Loucy (cell line): ENCODE measurements at regions not wholly inside any gene's neighbourhood (a gene's known extent, or its start where the extent isn't known, plus 50 kb on each side); places are given as distances from the start of the nearest gene placed in this dataset.

Source experiments
- H2AFZ ChIP-seq: fragments of 200-600 bp; sonication (generic); 2 replicates; pipeline ENCODE4 v1.6.0; 2016; ENCODE audit warnings: antibody characterized with exemption, mild to moderate bottlenecking, low read length, moderate library complexity
- H3F3A ChIP-seq: fragments of 200-600 bp; 2 replicates; pipeline ENCODE4 v1.6.0; 2016; ENCODE audit warnings: antibody characterized with exemption, low read depth, mild to moderate bottlenecking
- H3K27me3 ChIP-seq: fragments of 200-600 bp; sonication (generic); 2 replicates; pipeline ENCODE4 v1.6.1; 2014; ENCODE audit warnings: low read length, mild to moderate bottlenecking; ENCODE audit not compliant: insufficient read depth, poor library complexity, severe bottlenecking
- H3K36me3 ChIP-seq: fragments of 200-600 bp; sonication (generic); 2 replicates; pipeline ENCODE4 v1.6.1; 2016; ENCODE audit warnings: low read length; ENCODE audit not compliant: insufficient read depth
- H3K4me1 ChIP-seq: fragments of 200-600 bp; sonication (generic); 2 replicates; pipeline ENCODE4 v1.5.1; 2014; ENCODE audit warnings: low read length, mild to moderate bottlenecking; ENCODE audit not compliant: insufficient read depth, poor library complexity, severe bottlenecking
- H3K4me2 ChIP-seq: fragments of 200-600 bp; sonication (generic); 2 replicates; pipeline ENCODE4 v1.6.0; 2014; ENCODE audit warnings: antibody characterized with exemption, low read length, low read depth, mild to moderate bottlenecking; ENCODE audit not compliant: poor library complexity, severe bottlenecking
- H3K4me3 ChIP-seq: fragments of 200-600 bp; sonication (generic); 2 replicates; pipeline ENCODE4 v1.5.1; 2014; ENCODE audit warnings: low read length, mild to moderate bottlenecking, mixed read lengths; ENCODE audit not compliant: poor library complexity, severe bottlenecking
- H3K79me2 ChIP-seq: fragments of 200-600 bp; sonication (generic); 2 replicates; pipeline ENCODE4 v1.6.1; 2014; ENCODE audit warnings: low read length; ENCODE audit not compliant: insufficient read depth
- H3K9ac ChIP-seq: fragments of 200-600 bp; sonication (generic); 2 replicates; pipeline ENCODE4 v1.6.0; 2014; ENCODE audit warnings: mild to moderate bottlenecking, low read depth, low read length, moderate library complexity; ENCODE audit not compliant: poor library complexity, severe bottlenecking
- H3K9me2 ChIP-seq: fragments of 200-600 bp; sonication (generic); replicated peaks from 2 replicates; pipeline ENCODE4 v1.6.1; 2016; ENCODE audit warnings: low read depth, low read length, mixed read lengths
- H3K9me3 ChIP-seq: fragments of 200-600 bp; sonication (generic); 2 replicates; pipeline ENCODE4 v1.6.1; 2014; ENCODE audit warnings: mild to moderate bottlenecking, antibody characterized with exemption, low read length, low read depth; ENCODE audit not compliant: insufficient read depth
- H4K20me1 ChIP-seq: fragments of 200-600 bp; sonication (generic); 2 replicates; pipeline ENCODE4 v1.6.0; 2014; ENCODE audit warnings: antibody characterized with exemption, low read length, mild to moderate bottlenecking; ENCODE audit not compliant: insufficient read depth, poor library complexity, severe bottlenecking
- EZH2phosphoT487 ChIP-seq: fragments of 200-600 bp; IDR thresholded peaks from 2 replicates; pipeline ENCODE4 v1.6.1; 2018; ENCODE audit warnings: antibody characterized with exemption, mild to moderate bottlenecking, moderate library complexity, borderline replicate concordance
- TF ChIP-seq, protein P1 (sequence below): fragments of 200-600 bp; sonication (generic); conservative IDR thresholded peaks from 2 replicates; pipeline ENCODE4 v1.5.1; 2014; ENCODE audit warnings: mild to moderate bottlenecking, antibody characterized with exemption, low read length

DNA sequence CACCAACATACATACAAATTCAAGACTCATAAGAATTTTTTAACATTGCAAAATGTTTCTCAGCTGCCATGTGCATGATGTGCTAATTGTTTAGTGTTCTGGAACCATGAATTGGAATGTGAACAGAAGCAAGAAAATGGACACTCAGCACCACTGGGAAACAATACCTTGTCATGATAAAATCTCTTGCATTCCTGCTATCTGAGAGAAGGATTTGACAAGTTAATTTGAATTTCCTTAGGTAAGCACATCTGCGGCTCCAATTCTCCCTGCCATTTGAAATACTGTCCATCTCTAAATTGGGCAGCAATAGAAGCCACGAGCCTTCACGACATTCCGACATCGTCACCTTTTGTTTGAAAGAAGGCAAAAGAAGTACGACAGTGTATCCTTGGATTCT is 1104.6 kb upstream of the MAP3K7 start:
- H3K36me3 ChIP-seq = no peaks in the 10 kb centered on the region
- H3K9me2 ChIP-seq = no peaks in the 10 kb centered on the region
- H3K4me2 ChIP-seq = no peak overlapping the region
- no peaks in the 10 kb centered on the region for H4K20me1 ChIP-seq
- no peaks in the 10 kb centered on the region for H3K27me3 ChIP-seq
- no peak overlapping the region for H2AFZ ChIP-seq
- no peaks in the 10 kb centered on the region for H3F3A ChIP-seq
- no peaks in the 10 kb centered on the region for H3K79me2 ChIP-seq
- H3K4me1 ChIP-seq = no peaks in the 10 kb centered on the region
- no peak for TF ChIP-seq EZH2phosphoT487
- TF ChIP-seq, protein P1, sequence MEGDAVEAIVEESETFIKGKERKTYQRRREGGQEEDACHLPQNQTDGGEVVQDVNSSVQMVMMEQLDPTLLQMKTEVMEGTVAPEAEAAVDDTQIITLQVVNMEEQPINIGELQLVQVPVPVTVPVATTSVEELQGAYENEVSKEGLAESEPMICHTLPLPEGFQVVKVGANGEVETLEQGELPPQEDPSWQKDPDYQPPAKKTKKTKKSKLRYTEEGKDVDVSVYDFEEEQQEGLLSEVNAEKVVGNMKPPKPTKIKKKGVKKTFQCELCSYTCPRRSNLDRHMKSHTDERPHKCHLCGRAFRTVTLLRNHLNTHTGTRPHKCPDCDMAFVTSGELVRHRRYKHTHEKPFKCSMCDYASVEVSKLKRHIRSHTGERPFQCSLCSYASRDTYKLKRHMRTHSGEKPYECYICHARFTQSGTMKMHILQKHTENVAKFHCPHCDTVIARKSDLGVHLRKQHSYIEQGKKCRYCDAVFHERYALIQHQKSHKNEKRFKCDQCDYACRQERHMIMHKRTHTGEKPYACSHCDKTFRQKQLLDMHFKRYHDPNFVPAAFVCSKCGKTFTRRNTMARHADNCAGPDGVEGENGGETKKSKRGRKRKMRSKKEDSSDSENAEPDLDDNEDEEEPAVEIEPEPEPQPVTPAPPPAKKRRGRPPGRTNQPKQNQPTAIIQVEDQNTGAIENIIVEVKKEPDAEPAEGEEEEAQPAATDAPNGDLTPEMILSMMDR = no peak
- no peak overlapping the region for H3K9ac ChIP-seq
- H3K9me3 ChIP-seq = no peaks in the 10 kb centered on the region
- H3K4me3 ChIP-seq = no peak overlapping the region

- Histone ChIP-seq H3K4me1 (no peaks in the 10 kb centered on the region), H3K4me2 (no peak overlapping the region), H4K20me1 (no peaks in the 10 kb centered on the region), H3K9ac (no peak overlapping the region), H3K79me2 (no peaks in the 10 kb centered on the region), H3K36me3 (no peaks in the 10 kb centered on the region), H3K9me3 (no peaks in the 10 kb centered on the region), H2AFZ (no peak overlapping the region), H3K27me3 (no peaks in the 10 kb centered on the region), H3K9me2 (no peaks in the 10 kb centered on the region), H3F3A (no peaks in the 10 kb centered on the region), H3K4me3 (no peak overlapping the region)
- TF ChIP-seq EZH2phosphoT487 = no peak
Measured at GRCh38 chr6:91683240-91683639, 1096.4 kb upstream of the MAP3K7 start.

DNA sequence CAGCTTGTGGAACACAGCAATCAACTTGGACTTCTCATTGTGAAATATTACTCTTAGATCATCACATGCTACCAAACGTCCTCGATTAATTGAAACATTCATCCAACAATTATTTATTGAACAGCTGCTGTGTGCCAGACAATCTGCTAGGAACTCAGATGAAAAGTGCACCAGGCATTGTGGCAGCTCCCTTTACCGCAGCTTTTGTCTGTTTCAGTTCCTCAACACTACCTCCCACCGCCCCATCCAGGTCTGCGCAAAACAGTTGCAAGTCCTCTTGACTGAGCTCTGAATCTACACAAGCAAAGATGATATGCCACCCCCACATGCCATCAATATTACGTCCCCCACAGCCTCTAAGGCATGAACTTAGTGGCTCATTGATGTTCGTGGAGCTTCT is 1094.4 kb upstream of the MAP3K7 start:
- Histone ChIP-seq H3F3A (no peaks in the 10 kb centered on the region), H3K4me3 (no peak overlapping the region), H2AFZ (no peak overlapping the region), H3K79me2 (no peaks in the 10 kb centered on the region), H3K4me1 (no peaks in the 10 kb centered on the region), H3K9me2 (no peaks in the 10 kb centered on the region), H3K27me3 (no peaks in the 10 kb centered on the region), H4K20me1 (no peaks in the 10 kb centered on the region), H3K9ac (no peak overlapping the region), H3K9me3 (no peaks in the 10 kb centered on the region), H3K36me3 (no peaks in the 10 kb centered on the region), H3K4me2 (no peak overlapping the region)
- TF ChIP-seq EZH2phosphoT487 = no peak
- TF ChIP-seq, protein P1 = no peak

DNA sequence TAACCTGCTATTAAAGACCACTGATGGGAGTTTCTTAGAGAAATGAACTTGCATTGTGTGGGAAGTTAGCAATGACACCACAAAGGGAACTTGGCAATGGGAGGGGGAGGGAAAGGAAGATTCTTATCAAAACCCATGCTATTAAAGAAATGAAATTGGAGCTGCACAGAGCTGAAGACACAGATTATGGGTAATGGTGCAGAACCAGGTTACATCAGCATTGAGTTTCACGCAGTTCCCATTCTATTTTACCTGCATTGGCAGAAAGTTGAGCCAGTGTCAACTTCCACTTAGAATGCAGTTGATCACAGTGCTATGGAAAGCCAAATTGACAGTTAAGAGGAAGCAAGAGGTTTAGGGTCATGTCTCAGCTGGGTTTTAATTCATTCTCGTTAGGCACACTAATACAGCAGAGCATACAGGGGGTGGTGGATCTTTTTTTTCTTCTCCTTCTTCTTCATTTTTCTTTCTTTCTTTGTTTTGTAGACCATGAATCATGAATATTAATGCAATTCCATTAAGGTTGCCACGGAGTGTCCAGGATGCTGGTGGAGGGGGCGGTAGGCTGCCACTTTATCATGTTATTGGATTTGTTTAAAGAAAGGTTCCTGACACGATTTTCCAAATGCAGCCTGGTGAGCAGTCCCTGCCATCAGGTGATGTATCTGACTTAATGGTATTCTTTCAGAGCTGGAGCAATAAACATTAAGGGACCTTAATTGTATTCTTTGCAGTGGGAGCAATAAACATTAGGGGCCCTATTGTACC is 1092.0 kb upstream of the MAP3K7 start:
- TF ChIP-seq, protein P1 = no peak
- TF ChIP-seq EZH2phosphoT487 = no peak
- H3K9me2 ChIP-seq = no peaks in the 10 kb centered on the region
- no peak overlapping the region for H3K9ac ChIP-seq
- H3K27me3 ChIP-seq = no peaks in the 10 kb centered on the region
- H3K9me3 ChIP-seq = no peaks in the 10 kb centered on the region
- H3F3A ChIP-seq = no peaks in the 10 kb centered on the region
- H3K79me2 ChIP-seq = no peaks in the 10 kb centered on the region
- H2AFZ ChIP-seq = no peak overlapping the region
- H4K20me1 ChIP-seq = no peaks in the 10 kb centered on the region
- H3K4me2 ChIP-seq = no peak overlapping the region
- H3K4me1 ChIP-seq = no peaks in the 10 kb centered on the region
- no peaks in the 10 kb centered on the region for H3K36me3 ChIP-seq
- H3K4me3 ChIP-seq = no peak overlapping the region
